GM21529 (cell line): ENCODE measurements at regions not wholly inside any gene's neighbourhood (a gene's known extent, or its start where the extent isn't known, plus 50 kb on each side); places are given as distances from the start of the nearest gene placed in this dataset.

ENCODE experiments used
- ATAC-seq: cut with Tn5 transposase; IDR thresholded peaks from one replicate; pipeline ENCODE4 v1.9.1; 2021; ENCODE audit not compliant: unreplicated experiment

DNA sequence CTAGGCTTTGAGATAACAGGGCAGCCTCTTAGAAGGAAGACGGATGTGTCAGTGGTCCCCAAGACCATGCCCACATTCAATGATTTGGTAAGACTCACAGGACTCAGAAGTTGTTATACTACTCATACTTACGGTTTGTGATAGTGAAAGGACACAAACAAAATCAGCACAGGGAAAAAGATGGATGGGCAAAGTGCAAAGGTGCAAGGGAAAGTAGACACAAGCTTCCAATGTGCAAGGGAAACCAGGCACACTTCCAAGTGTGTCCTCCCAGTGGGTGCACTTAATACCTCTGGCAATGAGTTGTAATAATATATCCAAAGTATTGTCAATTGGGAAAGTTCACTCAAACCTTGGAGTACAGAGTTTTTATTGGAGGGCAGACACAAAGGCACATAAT, 53.8 kb upstream of the VCX start:
- ATAC-seq, result no peak

DNA sequence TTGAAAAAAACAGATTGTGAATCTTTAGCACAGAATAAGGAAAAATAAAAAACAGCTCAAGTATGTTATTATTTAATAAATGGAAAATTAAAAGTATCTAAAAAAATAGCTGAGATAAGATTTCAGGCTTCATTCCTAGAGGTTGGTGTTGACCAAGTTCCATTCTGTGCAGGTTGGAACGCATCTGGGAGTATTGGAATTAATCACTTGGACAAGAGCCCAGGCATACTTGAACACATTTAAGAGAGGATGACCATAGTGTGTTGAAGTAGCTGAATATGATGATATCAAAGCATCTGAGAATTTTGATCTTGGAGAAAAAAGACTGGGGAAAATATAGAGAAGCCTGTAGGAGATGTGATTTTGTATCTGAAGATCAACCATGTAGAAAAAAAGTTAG, 54.6 kb upstream of the VCX start:
- no peak for ATAC-seq

DNA sequence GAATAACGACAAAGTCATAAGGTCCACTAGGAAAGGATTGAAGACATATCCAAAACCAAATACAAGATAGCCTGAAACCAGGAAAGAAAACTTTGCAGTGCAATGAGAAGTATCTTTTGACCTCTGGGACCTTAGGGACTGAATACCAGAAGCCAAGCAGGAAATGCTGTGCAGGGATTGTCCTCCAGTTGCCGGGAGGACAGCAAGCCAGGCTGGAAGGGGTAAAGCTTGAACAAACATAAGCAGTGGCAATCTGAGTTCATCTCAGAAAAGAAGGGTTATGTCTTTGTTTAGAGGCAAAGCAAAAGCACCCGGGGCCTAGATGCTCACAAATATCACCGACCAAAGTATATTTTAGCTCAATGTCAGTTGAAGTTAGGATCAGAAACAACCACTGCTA, 55.3 kb upstream of the VCX start:
- no peak for ATAC-seq

- ATAC-seq, result no peak
Observed at GRCh38 chrX:7784580-7784979, 58.4 kb upstream of the VCX start.

- ATAC-seq, result no peak
Observed at GRCh38 chrX:7779644-7780043, 63.3 kb upstream of the VCX start.

DNA sequence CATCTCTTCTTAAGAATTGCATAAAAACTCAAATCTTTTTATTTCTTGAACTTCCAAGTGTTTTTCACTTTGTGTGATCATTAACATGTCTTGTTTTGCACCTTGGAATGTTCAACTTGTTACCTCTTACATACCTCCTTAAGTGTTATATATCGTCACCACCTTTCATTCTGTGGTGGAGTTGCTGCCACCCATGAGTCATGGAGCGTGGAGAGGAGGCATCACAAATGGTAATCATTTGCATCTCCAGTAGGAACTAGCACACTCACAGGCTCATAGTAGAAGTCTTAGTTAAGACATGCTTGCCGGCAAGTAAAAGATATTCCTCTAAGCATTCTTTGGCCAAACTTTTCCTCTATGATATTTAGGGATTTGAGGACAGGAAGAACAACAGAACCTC, 67.0 kb upstream of the VCX start:
- no peak for ATAC-seq

DNA sequence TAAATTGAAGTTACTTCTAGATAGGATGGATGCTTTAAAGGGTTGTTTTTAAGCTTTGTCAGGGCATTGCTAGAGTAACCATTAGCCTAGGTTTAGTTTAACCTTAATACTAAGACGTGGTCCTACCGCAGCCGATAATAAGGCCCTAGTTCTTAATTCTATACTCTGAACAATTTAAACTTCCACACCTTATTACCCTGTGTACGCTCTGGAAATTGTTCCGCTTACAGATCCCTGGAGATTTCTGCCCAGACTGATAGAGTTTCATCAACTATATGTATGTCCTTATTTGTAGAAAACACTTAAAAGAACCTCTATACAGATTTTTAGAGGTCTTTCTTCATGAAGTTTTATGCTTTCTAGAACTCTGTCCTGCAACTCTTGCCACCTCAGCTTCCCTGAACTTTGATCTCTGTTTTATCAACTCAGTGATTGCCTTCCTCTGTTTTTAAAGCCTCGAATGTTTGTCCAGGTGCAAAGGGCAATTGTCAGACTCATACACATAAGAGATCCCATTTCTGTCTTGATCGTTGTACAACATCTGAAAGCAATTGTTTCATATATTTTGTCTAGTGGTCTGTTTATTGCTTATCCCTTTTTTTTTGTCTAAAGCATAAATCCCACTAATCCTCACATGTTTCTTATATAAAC, 71.1 kb upstream of the VCX start:
- no peak for ATAC-seq

DNA sequence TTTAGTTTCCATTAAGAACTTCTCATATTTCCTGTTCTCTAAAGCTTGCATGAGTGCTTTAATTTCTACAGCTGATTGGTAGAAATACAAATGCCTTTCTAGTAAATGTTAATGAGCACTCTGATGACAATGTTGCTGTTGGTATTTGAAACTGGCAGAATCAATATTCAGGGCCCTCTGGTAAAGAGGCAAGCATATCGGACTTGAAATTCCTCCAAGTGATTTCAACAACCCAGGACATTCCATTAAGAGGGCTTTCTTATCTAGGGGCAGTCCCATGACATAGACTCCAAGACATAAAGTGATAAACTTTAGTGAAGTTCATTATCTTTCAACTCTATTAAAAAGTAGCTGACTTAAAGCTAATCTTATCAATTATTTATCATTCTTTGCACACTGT, 83.1 kb upstream of the VCX start:
- ATAC-seq, result no peak

DNA sequence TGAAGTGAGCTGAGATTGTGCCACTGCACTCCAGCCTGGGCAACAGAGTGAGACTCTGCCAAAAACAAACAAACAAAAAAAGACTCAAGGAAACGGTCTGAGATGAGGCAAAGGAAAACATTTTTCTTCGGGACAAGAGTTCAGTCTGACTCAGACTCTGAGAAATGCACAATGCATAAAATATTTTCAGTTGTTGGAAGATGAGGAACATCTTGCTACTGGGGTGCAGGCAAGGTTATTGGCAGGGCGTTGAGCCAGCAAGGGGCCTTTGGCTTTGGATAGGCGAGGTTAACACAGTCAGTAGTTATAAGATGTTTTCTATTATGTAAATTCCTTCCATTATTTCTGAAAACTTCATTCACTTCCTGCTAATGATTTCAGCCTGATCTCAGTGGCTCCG, 96.1 kb upstream of the VCX start:
- no peak for ATAC-seq

GRCh38 chrX:7730071-7730470, 112.9 kb upstream of the VCX start:
- no peak for ATAC-seq

DNA sequence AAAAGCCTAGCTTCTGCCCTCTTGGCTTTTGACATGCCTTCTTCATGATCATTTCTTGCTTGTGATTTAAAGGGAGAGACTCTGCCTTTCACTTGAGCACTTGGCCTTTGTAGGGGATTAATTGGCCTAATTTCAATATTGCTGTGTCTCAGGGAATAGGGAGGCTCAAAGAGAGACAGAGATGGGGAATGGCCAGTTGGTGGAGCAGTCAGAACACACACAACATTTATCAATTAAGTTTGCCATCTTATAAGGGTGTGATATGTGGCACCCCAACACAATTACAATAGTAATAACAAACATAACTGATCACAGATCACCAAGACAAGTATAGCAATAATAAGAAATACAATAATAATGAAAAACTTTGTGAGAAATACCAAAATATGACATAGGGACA, 122.5 kb upstream of the VCX start:
- no peak for ATAC-seq

GRCh38 chrX:7714351-7714750, 128.6 kb upstream of the VCX start:
- no peak for ATAC-seq

- no peak for ATAC-seq
Observed at GRCh38 chrX:7711167-7711566, 131.8 kb upstream of the VCX start.

GRCh38 chrX:7709845-7710244, 133.1 kb upstream of the VCX start:
- ATAC-seq, result no peak

DNA sequence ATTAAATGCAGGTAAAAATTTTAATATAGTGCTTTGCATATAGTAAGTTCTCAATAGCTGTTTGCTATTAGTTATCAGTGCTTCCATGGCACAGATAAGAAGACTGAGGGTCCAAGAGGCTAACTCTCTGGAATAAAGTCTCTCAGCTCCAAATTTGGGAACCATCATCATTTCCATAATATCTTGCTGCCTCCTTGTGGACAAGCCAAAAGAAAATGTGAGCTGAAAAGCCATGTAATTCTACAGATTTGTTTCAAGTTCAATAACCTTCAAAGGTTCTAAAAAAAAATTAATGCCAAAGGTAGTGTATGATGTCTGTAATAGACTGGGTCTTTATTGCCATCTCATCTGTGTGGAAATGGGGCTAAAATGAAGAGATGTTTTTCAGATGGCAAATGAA, 136.9 kb upstream of the VCX start:
- no peak for ATAC-seq

GRCh38 chrX:7704205-7704604, 138.8 kb upstream of the VCX start:
- ATAC-seq, result no peak

DNA sequence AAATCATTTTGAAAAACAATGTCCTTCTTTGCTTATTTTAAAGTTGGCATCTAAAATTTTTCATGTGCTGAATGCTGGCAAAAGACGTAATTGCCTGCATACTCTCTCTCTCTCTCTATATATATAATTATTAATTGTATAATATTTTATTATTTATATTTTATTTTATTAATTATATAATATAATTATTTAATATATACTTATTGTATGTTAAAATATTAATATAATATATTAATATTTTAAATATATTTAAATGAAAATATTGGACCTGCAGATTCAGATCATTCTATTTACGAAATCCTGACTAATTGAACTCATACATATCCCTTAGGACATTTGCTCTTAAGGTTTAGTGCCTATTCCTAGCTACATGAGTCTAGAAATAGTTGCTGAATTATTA, 144.7 kb upstream of the VCX start:
- no peak for ATAC-seq

- ATAC-seq, result no peak
Observed at GRCh38 chrX:7690842-7691241, 152.1 kb upstream of the VCX start.

- no peak for ATAC-seq
Observed at GRCh38 chrX:7689791-7690412, 153.1 kb upstream of the VCX start.

DNA sequence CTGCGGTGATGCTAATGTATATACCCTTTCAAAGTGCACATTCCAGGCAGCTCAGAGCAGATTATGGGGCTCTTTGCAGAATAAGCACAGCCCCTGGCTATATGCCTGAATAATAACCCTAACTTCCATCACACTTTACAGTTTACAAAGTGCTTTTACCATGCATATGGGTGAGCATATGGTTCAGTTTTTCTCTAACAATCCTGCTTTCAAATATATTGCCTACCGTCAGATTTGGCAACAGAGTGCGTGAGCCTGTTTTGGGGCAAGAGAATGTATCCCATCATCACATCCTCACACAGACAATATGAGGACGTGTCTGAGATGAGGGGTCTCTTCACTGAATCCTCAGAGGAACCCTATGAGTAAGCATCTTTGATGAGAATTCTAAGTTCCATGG, 162.8 kb upstream of the VCX start:
- no peak for ATAC-seq

- no peak for ATAC-seq
Observed at GRCh38 chrX:7654316-7654715, 188.7 kb upstream of the VCX start.

- no peak for ATAC-seq
Observed at GRCh38 chrX:7647831-7648230, 195.1 kb upstream of the VCX start.

GRCh38 chrX:7641141-7641540, 201.8 kb upstream of the VCX start:
- ATAC-seq, result no peak
